PFSK-1 (cell line): ENCODE measurements at regions not wholly inside any gene's neighbourhood (a gene's known extent, or its start where the extent isn't known, plus 50 kb on each side); places are given as distances from the start of the nearest gene placed in this dataset.

ENCODE experiments used
- FOXP2 ChIP-seq: optimal IDR thresholded peaks from 2 replicates; pipeline ENCODE3; 2011; ENCODE audit warnings: borderline replicate concordance, control low read depth, inconsistent platforms; ENCODE audit not compliant: insufficient read depth; ENCODE audit errors: extremely low read length, extremely low read depth
- SIN3A ChIP-seq: IDR thresholded peaks from 2 replicates; pipeline ENCODE4 v1.6.1; 2012; ENCODE audit warnings: mild to moderate bottlenecking, low read length, moderate library complexity, borderline replicate concordance; ENCODE audit not compliant: insufficient read depth

GRCh38 chr7:131802195-131802864, 245.9 kb upstream of the PODXL start:
- TF ChIP-seq FOXP2 (no peak), SIN3A (no peak)
